NOMO-1 treated with DMSO at 0.1 percent for 48 hours (cell line): ENCODE measurements at regions not wholly inside any gene's neighbourhood (a gene's known extent, or its start where the extent isn't known, plus 50 kb on each side); places are given as distances from the start of the nearest gene placed in this dataset.

ENCODE experiments used
- DNase-seq: peaks from one replicate; lab custom pipeline; 2025; ENCODE audit not compliant: unreplicated experiment; lab: John Stamatoyannopoulos, UW

DNA sequence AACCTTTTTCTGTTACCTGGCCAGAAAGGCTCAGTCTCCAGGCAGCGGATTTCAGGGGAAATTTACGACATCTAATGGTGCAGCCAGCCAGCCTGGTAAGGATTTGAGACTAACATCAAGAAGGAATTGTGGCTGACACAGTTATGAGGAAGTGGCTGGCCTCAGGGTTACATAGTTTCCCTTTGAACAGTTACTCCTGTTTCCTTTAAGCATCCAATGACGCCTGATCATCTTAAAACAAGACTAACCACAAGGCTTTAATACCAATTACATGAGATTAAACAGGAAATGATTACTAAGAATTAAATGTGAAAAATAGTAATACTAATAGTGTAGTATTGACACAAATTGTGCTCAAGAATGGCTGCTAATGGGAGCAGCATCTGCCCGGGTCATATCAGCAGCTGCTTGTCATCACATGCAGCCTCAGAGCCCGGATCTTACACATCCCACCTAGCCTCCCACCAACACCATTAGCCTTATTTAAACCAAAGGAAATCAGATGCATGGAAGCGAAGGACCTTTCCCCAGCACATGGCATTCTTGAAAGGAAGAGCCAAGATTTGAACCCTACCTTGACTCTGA lies 431.8 kb downstream of the PMP22 start:
- peak; percentile 43 for DNase-seq

DNA sequence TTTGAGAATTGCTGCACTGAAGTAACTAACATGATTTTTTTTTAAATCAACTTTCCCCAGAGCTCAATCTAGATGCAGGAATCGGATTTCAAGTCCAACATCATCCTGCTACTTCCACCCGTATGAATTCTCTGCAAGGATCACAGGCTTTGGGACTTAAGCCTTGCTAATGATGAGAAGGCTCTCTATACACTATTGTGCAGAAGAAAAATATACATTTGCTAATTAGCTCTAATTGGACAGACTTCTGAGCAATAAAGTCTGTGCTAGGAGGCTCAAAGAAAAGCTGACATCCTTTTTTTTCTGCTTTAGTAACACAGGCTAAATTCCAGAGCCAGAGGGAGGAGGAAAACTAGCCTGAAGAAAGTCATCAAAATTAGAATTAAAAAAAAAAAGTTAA lies 433.6 kb downstream of the PMP22 start:
- no peak for DNase-seq

DNA sequence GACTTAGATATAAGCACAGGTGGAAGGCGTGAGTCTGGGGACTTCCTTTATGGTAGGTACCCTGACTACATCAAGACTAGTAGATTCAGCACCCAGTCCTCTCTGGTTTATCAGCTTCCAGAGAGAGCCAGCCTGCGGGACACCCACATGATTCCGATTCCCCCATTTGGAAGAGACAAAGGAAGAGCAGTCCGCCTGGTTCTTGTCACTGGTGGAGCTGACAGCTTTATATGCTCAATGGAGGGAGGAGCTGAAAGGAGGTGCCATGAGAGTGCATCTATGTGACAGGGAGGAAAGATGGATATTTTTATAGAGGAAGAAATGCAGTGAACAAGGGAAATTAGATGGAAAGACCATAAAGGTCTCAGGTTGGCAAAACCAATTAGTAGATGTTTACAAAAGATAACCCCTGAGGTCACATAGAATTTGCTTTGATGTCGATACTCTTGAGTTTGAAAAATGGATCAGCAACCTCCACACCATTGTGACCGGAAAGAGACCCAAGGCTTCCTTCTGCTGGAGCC lies 437.7 kb downstream of the PMP22 start:
- no peak for DNase-seq

DNA sequence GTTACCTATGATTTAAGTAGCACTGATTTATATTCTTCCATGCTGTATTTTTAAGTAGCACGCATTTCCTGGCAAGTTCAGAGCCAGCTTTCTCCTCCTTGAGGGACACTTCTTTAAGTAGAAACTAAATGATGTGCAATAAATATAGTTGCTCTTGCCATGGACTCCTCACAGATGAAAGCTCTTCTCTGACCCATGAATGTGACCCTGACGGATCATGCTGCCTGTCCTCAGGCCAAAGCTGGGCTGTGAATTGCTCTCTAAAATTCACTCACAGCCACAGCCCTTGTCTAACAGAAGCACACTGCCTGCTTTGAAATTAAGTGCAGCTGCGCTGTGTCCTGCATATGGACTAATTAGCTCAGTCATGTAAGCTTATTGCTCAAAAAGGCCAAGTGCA lies 438.8 kb downstream of the PMP22 start:
- no peak for DNase-seq

DNA sequence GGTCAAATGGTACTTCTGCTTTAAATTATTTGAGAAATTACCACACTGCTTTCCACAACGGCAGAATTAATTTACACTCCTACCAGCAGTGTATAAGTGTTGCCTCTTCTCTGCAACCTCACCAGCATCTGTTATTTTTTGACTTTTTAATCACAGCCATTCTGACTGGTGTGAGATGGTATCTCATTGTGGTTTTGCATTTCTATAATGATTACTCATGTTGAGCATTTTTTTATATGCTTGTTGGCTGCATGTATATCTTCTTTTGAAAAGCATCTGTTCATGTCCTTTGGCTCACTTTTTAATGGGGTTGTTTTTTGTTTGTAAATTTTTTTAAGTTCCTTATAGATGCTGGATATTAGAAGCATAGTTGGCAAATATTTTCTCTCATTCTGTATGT lies 446.7 kb downstream of the PMP22 start:
- no peak for DNase-seq

DNA sequence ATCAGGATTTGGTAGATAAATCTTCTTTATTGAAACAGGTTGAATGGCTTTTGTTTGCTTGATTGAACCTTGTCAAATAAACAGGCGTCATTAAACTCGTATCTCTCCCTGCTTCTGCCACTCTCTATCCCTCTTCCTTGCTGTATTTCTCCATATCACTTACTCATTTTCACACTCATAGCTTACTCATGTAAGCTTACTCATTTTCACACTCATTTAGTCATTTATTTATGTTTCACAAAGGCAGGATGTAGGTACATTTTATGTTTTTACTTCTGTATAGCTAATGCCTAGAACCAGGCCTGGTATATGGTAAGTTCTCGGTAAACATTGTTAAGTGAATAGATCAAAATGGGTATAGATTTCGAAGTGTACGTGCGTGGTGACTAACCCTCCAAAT lies 450.0 kb downstream of the PMP22 start:
- DNase-seq, result no peak

DNA sequence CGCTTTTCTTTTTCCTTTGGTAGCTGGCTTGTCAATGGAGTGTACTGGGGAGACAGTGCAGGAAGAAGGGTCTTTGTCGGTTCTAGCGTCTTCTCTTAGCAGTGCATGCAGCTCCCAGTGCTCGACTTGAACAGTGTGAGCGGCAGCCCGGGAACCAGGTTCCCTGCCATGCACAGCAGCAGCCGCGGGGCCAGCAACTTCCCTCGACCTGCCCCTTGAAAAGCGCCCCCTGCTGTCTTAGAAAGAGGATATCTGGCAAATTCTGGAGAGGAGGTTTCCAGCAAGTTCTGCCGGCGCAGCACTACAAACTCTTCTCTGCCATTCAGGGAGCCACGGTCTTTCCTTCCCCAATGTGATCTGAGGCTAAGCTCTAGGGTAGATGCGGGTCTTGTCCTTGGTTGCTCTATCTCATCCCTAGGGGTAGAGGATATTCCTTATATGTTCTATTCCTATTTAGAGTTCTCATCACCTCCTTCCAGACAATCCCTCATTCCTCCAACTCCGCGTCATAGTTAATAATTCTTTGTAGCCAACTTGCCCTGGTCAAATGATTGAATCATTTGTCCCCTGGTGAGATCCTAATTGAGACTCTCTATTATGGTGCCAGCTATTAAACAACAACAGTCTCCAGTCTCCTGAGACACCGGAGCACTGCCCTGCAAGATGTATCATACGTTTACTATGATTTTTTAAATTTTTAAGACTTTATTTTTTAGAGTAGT lies 451.3 kb downstream of the PMP22 start:
- DNase-seq, result peak; percentile 22

DNA sequence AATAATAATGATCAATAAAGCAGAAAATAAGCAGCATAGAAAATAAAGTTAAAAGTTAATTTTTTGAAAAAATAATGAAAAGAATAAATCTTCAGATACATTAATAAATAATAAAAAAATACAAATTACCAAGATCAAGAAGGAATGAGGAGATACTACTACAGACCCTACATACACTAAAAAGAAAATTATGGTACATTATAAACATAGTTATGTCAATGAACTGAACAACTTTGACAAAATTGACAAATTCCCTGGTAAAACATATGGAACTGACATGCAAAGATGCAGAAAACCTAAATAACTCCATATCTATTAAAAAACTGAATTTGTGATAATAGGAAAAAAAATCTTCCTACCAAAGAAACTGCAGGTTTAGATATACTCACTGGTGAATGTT lies 456.7 kb downstream of the PMP22 start:
- no peak for DNase-seq

DNA sequence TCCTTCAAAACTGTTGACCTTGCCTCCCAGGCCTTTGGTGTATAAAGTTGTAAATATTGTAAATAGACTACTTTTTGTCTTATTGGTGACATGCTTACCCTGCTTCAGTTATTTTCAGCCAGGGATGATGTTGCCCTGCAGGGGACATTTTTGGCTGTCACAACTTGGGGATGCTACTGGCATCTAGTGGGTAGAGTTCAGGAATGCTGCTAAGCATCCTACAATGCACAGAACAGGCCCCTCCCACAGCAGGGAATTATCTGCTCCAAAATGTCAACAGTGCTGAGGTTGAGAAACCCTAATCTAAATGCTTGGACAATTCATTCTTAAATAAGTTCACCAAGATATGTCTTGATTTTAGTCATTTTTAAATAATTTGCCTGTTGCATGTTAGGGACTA lies 459.8 kb downstream of the PMP22 start:
- no peak for DNase-seq

DNA sequence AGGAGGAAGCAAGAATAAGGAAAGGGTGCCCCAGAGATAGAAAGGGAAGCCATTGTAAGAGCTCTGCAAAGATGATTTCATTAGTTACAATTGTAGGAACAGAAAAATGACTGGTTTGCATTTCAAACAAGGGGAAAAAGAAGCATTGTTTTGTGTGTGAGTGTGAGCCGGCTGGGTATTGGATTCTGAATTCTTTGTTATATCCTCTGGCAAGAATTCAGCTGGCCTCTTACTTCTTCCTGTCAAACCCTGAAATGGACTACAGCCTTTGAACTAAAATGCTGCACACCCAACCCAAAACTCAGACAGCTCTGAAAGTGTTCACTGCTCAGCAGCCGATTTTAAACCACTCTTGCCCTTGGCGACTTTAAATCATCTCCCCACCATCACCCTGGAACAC lies 461.3 kb downstream of the PMP22 start:
- DNase-seq, result no peak

DNA sequence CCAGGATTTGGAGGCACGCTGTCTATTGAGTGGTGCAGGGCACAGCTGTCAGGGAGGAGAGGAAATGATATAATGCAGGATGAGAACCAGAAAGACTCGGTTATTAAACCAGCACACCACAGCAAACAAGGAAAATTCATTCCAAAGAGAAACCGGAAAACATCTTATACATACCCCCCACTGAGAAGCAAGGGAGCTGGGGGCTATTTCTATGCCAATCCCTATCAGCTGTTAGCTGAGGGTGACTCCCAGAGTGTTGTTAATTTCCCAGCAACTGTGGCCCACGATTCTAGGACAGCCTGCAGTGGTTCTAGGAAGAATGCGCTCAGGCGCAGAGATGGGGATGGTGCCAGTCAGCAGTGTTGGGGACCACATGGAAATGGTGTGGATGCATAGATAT lies 467.3 kb downstream of the PMP22 start:
- DNase-seq, result no peak

DNA sequence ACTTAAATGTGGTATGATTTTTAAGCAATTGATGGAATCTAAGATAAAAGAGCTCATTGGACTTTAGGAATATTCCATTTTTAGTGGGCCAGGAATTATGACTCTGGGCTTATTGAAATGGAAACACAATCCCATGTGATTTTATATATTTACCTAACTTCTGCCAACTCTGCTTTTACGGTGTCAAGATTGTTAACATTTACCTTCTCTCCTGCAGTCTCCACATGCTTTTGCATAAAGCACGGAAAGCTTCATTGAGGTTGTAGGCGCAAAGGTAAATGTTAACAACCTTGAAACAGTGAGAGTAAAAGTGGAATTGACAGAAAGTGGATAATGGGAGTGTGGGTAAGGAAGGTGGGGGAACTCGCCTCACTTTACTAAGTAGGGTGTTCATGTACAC lies 468.1 kb downstream of the PMP22 start:
- no peak for DNase-seq

DNA sequence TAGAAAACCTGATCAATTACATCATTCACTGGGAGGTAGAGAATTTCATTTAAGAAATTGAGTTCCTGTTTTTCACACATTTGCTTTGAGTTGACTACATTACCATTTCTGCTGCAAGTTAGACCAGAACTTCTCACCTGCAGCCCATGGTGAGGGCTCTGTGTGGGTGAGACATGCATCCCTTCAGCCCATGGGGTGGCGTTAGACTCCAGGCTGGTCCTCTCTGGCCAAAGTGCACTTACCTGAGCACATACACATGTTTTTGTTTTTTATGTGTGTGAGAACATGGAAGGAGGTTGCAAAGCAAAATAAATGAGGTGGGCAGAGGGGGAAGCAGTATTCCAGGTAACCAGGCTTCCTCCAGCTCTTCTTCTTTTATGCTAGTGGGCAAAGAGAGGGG lies 470.2 kb downstream of the PMP22 start:
- DNase-seq, result peak; percentile 10

DNA sequence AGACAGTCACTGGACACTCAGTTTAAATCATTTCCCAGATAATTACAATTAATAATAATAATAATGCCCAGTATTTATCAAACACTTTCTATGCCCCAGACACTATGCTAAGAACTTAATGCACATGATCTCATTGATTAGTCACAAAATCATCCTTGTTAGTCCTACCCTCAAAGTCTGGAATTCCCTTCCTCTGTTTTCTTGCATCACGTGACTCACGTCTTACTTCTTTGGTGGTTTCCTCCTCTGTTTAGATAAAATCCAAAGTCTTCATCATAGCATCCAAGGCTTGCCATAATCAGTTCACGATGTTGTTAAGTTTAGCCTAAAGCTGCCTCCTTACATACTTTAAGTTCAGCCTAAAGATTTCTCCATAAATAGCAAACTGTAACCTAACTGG lies 471.9 kb downstream of the PMP22 start:
- no peak for DNase-seq

DNA sequence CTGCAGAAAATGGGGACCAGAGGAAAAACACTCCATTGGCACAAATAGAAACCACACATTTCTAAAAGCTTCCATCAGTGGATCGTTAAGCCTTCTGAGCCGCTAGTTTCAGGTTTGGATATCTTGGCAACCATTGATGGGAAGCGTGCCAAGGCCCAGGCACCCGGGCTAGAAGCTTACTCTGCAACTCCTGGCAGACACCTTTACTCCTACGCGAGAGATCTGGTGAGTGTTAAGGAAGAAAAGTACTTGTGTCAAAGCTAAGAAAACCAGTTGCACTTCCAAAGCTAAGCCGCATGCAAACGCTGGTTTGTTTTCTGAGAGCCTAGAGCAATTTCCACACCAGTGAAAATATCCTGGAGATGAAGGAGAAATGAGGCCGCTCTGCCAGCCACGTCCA lies 472.4 kb downstream of the PMP22 start:
- no peak for DNase-seq

DNA sequence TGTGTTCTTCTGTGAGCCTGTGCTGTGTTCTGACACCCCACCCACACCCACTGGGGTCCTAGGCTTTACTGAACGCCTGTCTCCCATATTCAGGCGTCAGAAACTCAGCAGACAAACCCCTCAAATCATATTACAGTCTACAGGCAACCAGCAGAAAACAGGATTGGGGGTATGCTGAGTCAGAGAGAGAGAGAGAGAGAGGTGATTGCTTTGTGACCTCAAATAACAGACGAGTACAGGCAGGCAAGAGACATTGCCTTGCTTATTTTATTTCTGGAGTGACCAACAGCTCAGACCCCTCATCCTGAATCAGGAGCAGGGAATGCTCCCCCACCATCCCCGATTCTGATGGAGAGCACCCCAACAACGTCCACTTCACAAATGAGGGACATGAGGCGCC lies 473.9 kb downstream of the PMP22 start:
- no peak for DNase-seq

DNA sequence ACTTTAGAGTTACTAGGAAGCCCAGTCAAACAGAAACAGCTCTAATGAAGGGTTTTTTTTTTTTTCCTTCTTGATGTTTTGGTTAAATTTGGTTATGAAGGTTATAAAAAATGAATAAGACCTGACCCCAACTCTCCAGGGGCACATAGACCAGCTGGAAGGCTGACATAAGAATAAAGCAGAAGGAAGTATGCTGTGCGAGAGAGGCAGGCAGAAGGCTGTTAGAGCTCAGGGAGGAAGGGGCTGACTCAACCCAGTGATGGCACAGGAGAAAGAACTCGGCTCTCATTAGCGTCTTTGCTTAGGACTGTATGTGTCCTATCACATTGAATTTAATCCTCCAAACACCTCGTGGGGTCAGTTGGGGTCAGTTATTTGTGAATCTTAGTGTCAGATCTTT lies 474.6 kb downstream of the PMP22 start:
- DNase-seq, result peak; percentile 72

DNA sequence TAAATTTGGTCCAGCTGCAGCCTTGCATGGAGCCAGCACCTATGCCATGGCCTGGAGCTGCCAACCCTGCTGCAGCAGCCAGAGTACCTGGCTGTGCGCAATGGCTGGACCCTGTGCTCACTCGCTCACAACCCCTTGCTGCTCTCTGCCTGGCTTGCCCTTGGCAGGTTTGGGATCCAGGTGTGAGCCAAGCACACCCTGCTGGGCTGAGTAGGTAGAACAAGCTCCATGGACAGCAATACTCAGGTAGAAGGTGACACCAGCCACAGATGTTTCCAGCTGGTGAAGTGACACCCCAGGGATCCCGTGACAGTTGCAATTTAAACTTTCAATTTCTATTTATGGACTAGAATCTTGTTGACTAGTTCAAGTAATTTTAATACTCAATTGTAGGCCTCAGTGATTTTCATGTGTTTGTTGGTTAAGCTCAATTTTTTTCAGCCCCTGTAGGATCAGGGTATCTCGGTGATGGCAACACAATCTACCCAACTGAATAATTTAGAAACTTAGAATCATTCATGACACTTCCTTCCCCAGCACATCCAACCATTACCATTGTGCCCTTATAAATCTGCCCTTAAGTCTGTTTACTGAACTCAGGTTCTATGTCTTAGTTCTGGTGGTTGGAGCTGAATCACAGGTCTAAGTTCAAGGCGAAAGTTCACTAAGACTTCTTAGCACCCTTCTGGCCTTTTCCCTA lies 480.0 kb downstream of the PMP22 start:
- DNase-seq, result no peak

DNA sequence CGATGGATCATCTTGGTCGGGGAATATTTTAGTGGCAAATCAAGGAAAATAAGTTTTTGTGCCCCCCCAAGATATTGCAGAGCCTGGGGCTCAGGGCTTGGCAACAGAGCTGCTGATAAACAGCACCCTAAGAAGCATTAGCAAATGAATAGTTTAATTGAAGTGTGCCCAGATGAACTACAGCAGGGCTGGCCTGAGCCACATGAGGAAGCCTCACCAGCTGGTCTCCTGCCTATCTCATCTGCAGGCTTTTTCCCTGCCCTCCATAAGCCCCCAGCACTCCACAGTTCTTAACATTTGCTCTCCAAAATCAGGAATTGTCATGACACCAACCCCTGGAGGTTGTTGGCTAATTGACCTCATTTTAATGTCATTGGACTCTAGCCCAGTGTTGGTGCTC lies 480.2 kb downstream of the HS3ST3B1 start:
- no peak for DNase-seq

DNA sequence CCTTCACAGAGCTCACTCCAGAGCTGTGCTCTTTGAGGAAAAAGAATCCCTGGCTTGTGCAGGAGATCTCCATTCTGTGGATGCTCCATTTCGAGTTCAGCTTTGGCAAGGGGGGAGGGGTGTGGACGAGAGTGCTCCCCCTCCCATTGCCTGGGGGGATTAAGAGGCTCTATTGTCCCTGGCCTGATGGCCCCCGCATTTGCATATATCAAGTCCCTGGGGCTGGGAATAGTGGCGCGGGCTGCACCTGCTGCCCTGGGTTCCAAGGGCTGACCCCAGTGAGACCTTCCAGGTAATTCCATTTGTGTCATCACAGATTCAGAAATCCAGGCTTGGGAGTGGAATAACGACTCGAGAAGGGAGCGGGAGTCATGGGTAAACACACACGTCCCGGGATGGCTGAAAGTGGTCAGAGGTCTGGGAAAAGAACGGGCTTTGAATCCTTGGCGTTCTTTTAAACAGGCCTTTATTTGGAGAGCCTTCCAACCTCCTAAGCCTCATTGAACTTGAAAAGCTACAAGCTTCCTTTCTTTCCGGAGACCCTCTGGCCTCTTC lies 479.3 kb downstream of the HS3ST3B1 start:
- no peak for DNase-seq

DNA sequence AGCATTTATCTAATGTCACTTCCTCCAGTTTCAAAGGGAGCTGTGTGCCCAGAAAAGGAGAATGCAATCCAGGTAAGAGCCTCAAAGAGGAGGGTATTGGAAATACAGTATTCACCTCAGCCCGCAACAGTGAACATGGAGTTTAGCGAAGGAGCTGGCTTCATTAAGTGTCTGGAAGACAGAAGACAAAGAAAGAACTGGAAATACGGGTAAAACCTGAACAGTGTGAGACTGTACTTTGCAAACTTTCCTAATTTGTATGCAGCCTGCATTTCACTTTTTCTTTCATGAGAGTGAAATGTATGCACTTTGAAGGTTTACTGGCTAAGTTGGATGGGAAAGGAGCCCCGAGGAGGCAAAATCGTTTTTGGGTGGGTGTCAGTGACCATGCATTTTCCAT lies 478.4 kb downstream of the HS3ST3B1 start:
- no peak for DNase-seq

DNA sequence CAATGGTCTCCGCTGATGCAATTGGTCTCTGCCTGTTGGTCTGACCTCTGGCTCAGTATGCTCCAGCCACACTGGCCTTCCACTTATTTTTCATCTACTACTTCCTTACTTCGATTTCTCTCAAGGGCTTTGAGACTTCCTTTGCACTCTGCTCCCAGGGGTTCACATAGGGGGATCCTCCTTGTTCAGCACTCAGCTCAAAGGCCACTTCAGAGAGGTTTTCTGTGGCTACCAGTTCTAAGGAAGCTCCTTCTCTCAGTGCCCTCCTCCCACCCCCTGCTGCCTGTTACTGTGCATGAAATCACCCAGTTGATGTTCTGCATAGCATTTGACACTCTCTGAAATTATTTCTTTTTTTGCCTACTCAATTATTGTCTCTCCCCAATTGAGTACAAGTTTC lies 476.4 kb downstream of the HS3ST3B1 start:
- DNase-seq, result no peak
